DND-41 (cell line): ENCODE measurements at regions not wholly inside any gene's neighbourhood (a gene's known extent, or its start where the extent isn't known, plus 50 kb on each side); places are given as distances from the start of the nearest gene placed in this dataset.

Experiments
- ATAC-seq: fragments of 200-7000 bp; cut with Tn5 transposase; 3 replicates; pipeline ENCODE4 v1.9.1; 2021; ENCODE audit warnings: low read depth; ENCODE audit not compliant: insufficient read depth
- DNase-seq: peaks from one replicate; pipeline ENCODE4 v3.0.0-alpha.2; 2020
- H2AFZ ChIP-seq: 2 replicates; pipeline ENCODE4 v1.6.0; 2012; ENCODE audit warnings: low read depth, low read length
- H3K27ac ChIP-seq: 2 replicates; pipeline ENCODE4 v1.5.1; 2012; ENCODE audit warnings: low read length, inconsistent platforms
- H3K27me3 ChIP-seq: fragments of 200-600 bp; sonication (generic); 2 replicates; pipeline ENCODE4 v1.6.0; 2012; ENCODE audit warnings: low read length, mild to moderate bottlenecking, inconsistent platforms; ENCODE audit not compliant: insufficient read depth, poor library complexity
- H3K36me3 ChIP-seq: 2 replicates; pipeline ENCODE4 v1.5.1; 2012; ENCODE audit warnings: low read length, inconsistent platforms; ENCODE audit not compliant: insufficient read depth
- H3K4me1 ChIP-seq: 2 replicates; pipeline ENCODE4 v1.5.1; 2012; ENCODE audit warnings: mild to moderate bottlenecking, low read length; ENCODE audit not compliant: insufficient read depth
- H3K4me2 ChIP-seq: 2 replicates; pipeline ENCODE4 v1.6.0; 2012; ENCODE audit warnings: mild to moderate bottlenecking, moderate library complexity, low read length, inconsistent platforms; ENCODE audit not compliant: insufficient read depth
- H3K4me3 ChIP-seq, 2 experiments: fragments of 200-600 bp in 1 of 2; shearing (Covaris generic) in 1 of 2; 2 replicates each; pipeline ENCODE4 v1.5.1; 2012 to 2016; ENCODE audit warnings: inconsistent platforms in 2 of 2, low read length in 2 of 2, mild to moderate bottlenecking in 2 of 2, low read depth in 1 of 2, moderate library complexity in 1 of 2
- H3K79me2 ChIP-seq: 2 replicates; pipeline ENCODE4 v1.6.0; 2012; ENCODE audit warnings: low read length, inconsistent platforms; ENCODE audit not compliant: insufficient read depth
- H3K9ac ChIP-seq: 2 replicates; pipeline ENCODE4 v1.6.0; 2012; ENCODE audit warnings: low read depth, mild to moderate bottlenecking, inconsistent platforms, low read length, moderate library complexity
- H3K9me3 ChIP-seq: 2 replicates; pipeline ENCODE4 v1.5.1; 2012; ENCODE audit warnings: low read length, moderate library complexity, mild to moderate bottlenecking, inconsistent platforms; ENCODE audit not compliant: insufficient read depth, severe bottlenecking
- H4K20me1 ChIP-seq: 2 replicates; pipeline ENCODE4 v1.6.0; 2012; ENCODE audit warnings: low read length; ENCODE audit not compliant: insufficient read depth
- CTCF ChIP-seq: IDR thresholded peaks from 2 replicates; pipeline ENCODE4 v1.5.1; 2012; ENCODE audit warnings: borderline replicate concordance, low read length, moderate library complexity, mild to moderate bottlenecking; ENCODE audit not compliant: poor library complexity, severe bottlenecking; ENCODE audit errors: extremely low read depth
- EZH2 ChIP-seq: IDR thresholded peaks from 3 replicates; pipeline ENCODE4 v1.6.1; 2012; ENCODE audit warnings: borderline replicate concordance, low read depth, mild to moderate bottlenecking, moderate library complexity, low read length, inconsistent platforms; ENCODE audit not compliant: severe bottlenecking

GRCh38 chr4:30181918-30182317 is 538.3 kb upstream of the PCDH7 start:
- Histone ChIP-seq H3K27ac (no peak overlapping the region), H3K27me3 (no peaks in the 10 kb centered on the region), H3K4me1 (no peaks in the 10 kb centered on the region), H3K4me2 (no peak overlapping the region), H3K9me3 (no peaks in the 10 kb centered on the region), H3K79me2 (no peaks in the 10 kb centered on the region), H2AFZ (no peak overlapping the region), H4K20me1 (no peaks in the 10 kb centered on the region), H3K9ac (no peak overlapping the region), H3K4me3 (no peak overlapping the region), H3K36me3 (no peaks in the 10 kb centered on the region)
- DNase-seq (no peak), ATAC-seq (peak; percentile 42; the same call in 1 of the 3 replicates)
- TF ChIP-seq EZH2 = no peak

DNA sequence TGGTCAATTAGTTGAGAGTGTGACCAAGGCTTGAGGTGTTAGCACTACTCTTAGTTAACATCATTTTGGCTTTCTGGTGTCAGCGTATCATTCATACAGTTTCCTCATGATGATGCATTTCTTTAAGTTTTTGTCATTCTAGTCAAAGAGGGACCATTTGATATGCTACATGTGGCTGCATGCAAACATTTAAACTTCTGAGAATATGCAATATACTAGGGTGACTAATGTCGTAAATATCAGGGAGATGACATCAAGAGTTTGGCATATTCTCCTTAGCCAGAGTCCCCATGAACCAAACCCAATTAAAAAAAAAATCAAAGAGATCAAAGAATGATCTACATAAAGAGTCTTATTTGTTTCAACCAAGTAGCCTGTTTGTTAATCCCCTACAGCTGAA is 537.4 kb upstream of the PCDH7 start:
- TF ChIP-seq EZH2 (no peak), CTCF (no peak)

DNA sequence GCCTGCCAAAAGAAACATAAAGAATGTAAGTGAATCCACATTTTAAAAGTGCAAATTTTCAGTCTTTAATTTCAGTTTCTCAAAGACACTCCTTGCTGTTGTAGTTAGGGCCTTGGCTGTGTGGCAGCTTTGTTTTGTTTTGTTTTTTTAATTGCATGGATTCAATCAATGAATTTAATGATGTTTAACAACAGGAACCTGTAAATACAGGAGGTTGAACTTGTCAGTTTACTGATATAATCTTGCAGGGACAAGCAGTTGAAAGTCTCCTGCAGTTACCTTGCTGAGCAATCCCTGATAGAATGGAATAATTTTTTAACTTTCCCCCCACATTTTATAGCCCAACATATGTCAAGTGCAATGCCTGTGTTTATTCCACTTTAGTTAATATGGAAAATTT is 528.3 kb upstream of the PCDH7 start:
- Histone ChIP-seq H3K27me3 (no peaks in the 10 kb centered on the region), H2AFZ (no peak overlapping the region), H3K4me1 (no peaks in the 10 kb centered on the region), H3K4me3 (no peak overlapping the region), H3K9me3 (no peaks in the 10 kb centered on the region), H3K9ac (no peak overlapping the region), H3K4me2 (no peak overlapping the region), H4K20me1 (no peaks in the 10 kb centered on the region), H3K27ac (no peak overlapping the region), H3K36me3 (no peaks in the 10 kb centered on the region), H3K79me2 (no peaks in the 10 kb centered on the region)
- no peak for DNase-seq
- ATAC-seq = no peak
- no peak for TF ChIP-seq EZH2
- no peak for TF ChIP-seq CTCF

More for the DNA sequence above, 537.4 kb upstream of the PCDH7 start:
- Histone ChIP-seq H3K27me3 (no peaks in the 10 kb centered on the region), H3K36me3 (no peaks in the 10 kb centered on the region), H2AFZ (no peak overlapping the region), H3K27ac (no peak overlapping the region), H3K9ac (no peak overlapping the region), H3K4me2 (no peak overlapping the region), H3K9me3 (no peaks in the 10 kb centered on the region), H3K4me1 (no peaks in the 10 kb centered on the region), H3K79me2 (no peaks in the 10 kb centered on the region), H3K4me3 (no peak overlapping the region), H4K20me1 (no peaks in the 10 kb centered on the region)
- no peak for DNase-seq
- ATAC-seq = no peak

DNA sequence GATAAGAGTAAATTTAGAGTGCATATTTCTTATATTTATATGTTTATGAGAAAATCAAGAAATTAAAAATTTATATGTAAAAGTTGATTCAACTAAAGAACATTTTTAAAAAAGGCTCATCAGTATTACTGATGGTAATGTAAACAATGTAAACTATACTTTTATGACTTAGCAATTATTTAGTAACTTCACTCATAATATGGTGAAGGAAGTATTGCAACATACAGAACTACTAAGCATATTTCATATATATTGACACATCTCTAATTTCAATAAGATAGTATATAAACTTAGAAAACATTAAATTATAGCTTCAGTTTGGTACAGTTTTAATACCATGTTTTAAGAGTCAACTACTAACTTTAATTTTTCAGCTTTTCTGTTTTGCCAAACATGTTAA is 512.8 kb upstream of the PCDH7 start:
- Histone ChIP-seq H3K9ac (no peak overlapping the region), H3K79me2 (no peaks in the 10 kb centered on the region), H3K4me2 (no peak overlapping the region), H2AFZ (no peak overlapping the region), H3K27me3 (no peaks in the 10 kb centered on the region), H3K36me3 (no peaks in the 10 kb centered on the region), H3K4me3 (no peak overlapping the region), H3K4me1 (no peaks in the 10 kb centered on the region), H3K27ac (no peak overlapping the region), H3K9me3 (peaks cover 2% of the 10 kb centered on the region), H4K20me1 (no peaks in the 10 kb centered on the region)
- no peak for TF ChIP-seq EZH2
- TF ChIP-seq CTCF = no peak
- no peak for DNase-seq
- ATAC-seq = no peak
